ENCODE measurements at regions not wholly inside any gene's neighbourhood (a gene's known extent, or its start where the extent isn't known, plus 50 kb on each side); places are given as distances from the start of the nearest gene placed in this dataset.

- TF ChIP-seq FOXK2 (IDR thresholded peaks at IDR 0.05) (no peak), L3MBTL2 (conservative IDR thresholded peaks at IDR 0.05) (no peak)
- DNase-seq (ENCODE audit: extremely low spot score) = no peak
- ChIA-PET CTCF (no interaction called here), POLR2A (no interaction called here)
Measured at GRCh38 chr2:16570516-16570915, 95.1 kb downstream of the CYRIA start.

GRCh38 chr2:16568998-16569784 lies 96.4 kb downstream of the CYRIA start:
- ChIA-PET CTCF (interaction anchor here (0.6 kb wide), 1 partner anchor 33 kb away, joined by 8 read pairs; no protein-coding TSS in a partner anchor), POLR2A (no interaction called here)
- no peak for DNase-seq (ENCODE audit: extremely low spot score)
- no peak for TF ChIP-seq SUZ12 (IDR thresholded peaks at IDR 0.05)
- no peak for TF ChIP-seq ELF4 (IDR thresholded peaks at IDR 0.05)
- TF ChIP-seq, protein P1, sequence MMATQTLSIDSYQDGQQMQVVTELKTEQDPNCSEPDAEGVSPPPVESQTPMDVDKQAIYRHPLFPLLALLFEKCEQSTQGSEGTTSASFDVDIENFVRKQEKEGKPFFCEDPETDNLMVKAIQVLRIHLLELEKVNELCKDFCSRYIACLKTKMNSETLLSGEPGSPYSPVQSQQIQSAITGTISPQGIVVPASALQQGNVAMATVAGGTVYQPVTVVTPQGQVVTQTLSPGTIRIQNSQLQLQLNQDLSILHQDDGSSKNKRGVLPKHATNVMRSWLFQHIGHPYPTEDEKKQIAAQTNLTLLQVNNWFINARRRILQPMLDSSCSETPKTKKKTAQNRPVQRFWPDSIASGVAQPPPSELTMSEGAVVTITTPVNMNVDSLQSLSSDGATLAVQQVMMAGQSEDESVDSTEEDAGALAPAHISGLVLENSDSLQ (IDR thresholded peaks at IDR 0.05) = no peak
- no peak for TF ChIP-seq FOXA1 (IDR thresholded peaks at IDR 0.05)
- no peak for TF ChIP-seq ZNF384 (IDR thresholded peaks at IDR 0.05)
- TF ChIP-seq BHLHE40 (IDR thresholded peaks at IDR 0.05; ENCODE audit: borderline replicate concordance) = no peak
- no peak for TF ChIP-seq HDGF (IDR thresholded peaks at IDR 0.05; ENCODE audit: borderline replicate concordance)
- no peak for TF ChIP-seq NFRKB (IDR thresholded peaks at IDR 0.05)
- TF ChIP-seq FOXM1 (IDR thresholded peaks at IDR 0.05; ENCODE audit: borderline replicate concordance) = no peak
- no peak for TF ChIP-seq LEF1 (IDR thresholded peaks at IDR 0.05; ENCODE audit: borderline replicate concordance)
- TF ChIP-seq FOXK2 (IDR thresholded peaks at IDR 0.05) = no peak
- no peak for TF ChIP-seq TARDBP (IDR thresholded peaks at IDR 0.05)
- no peak for TF ChIP-seq ARNT (IDR thresholded peaks at IDR 0.05)

- TF ChIP-seq ZNF384 (IDR thresholded peaks at IDR 0.05) (no peak), SUZ12 (IDR thresholded peaks at IDR 0.05) (no peak), FOXA1 (IDR thresholded peaks at IDR 0.05) (no peak), NFRKB (IDR thresholded peaks at IDR 0.05) (no peak), LEF1 (IDR thresholded peaks at IDR 0.05; ENCODE audit: borderline replicate concordance) (no peak), ELF4 (IDR thresholded peaks at IDR 0.05) (no peak), SP1 (IDR thresholded peaks at IDR 0.05) (no peak), ARNT (IDR thresholded peaks at IDR 0.05) (no peak), FOXK2 (IDR thresholded peaks at IDR 0.05) (no peak), BHLHE40 (IDR thresholded peaks at IDR 0.05; ENCODE audit: borderline replicate concordance) (no peak), TARDBP (IDR thresholded peaks at IDR 0.05) (no peak), CTBP1 (IDR thresholded peaks at IDR 0.05; ENCODE audit: borderline replicate concordance) (no peak), FOXM1 (IDR thresholded peaks at IDR 0.05; ENCODE audit: borderline replicate concordance) (no peak), L3MBTL2 (conservative IDR thresholded peaks at IDR 0.05) (no peak), HDGF (IDR thresholded peaks at IDR 0.05; ENCODE audit: borderline replicate concordance) (no peak)
- TF ChIP-seq, protein P1 (IDR thresholded peaks at IDR 0.05) = no peak
- POLR2A ChIA-PET = no interaction called here
- CTCF ChIA-PET = no interaction called here
- DNase-seq (ENCODE audit: extremely low spot score) = no peak
Measured at GRCh38 chr2:16566701-16567100, 98.9 kb downstream of the CYRIA start.

GRCh38 chr2:16565481-16565880 lies 100.2 kb downstream of the CYRIA start:
- CTCF ChIA-PET = no interaction called here
- DNase-seq (ENCODE audit: extremely low spot score) = no peak
- TF ChIP-seq FOXA1 (IDR thresholded peaks at IDR 0.05) (no peak), ELF4 (IDR thresholded peaks at IDR 0.05) (no peak), SUZ12 (IDR thresholded peaks at IDR 0.05) (no peak), TARDBP (IDR thresholded peaks at IDR 0.05) (no peak), HDGF (IDR thresholded peaks at IDR 0.05; ENCODE audit: borderline replicate concordance) (no peak), SP1 (IDR thresholded peaks at IDR 0.05) (no peak), NFRKB (IDR thresholded peaks at IDR 0.05) (no peak), ZNF384 (IDR thresholded peaks at IDR 0.05) (no peak), BHLHE40 (IDR thresholded peaks at IDR 0.05; ENCODE audit: borderline replicate concordance) (no peak)
- TF ChIP-seq, protein P1 (IDR thresholded peaks at IDR 0.05) = no peak
- POLR2A ChIA-PET = no interaction called here

- DNase-seq (ENCODE audit: extremely low spot score) = no peak
- POLR2A ChIA-PET = no interaction called here
- CTCF ChIA-PET = no interaction called here
- no peak for TF ChIP-seq HDGF (IDR thresholded peaks at IDR 0.05; ENCODE audit: borderline replicate concordance)
- no peak for TF ChIP-seq L3MBTL2 (conservative IDR thresholded peaks at IDR 0.05)
- no peak for TF ChIP-seq ARNT (IDR thresholded peaks at IDR 0.05)
- no peak for TF ChIP-seq FOXM1 (IDR thresholded peaks at IDR 0.05; ENCODE audit: borderline replicate concordance)
- TF ChIP-seq, protein P1 (IDR thresholded peaks at IDR 0.05) = no peak
- TF ChIP-seq ZNF384 (IDR thresholded peaks at IDR 0.05) = no peak
- TF ChIP-seq TARDBP (IDR thresholded peaks at IDR 0.05) = no peak
- TF ChIP-seq ELF4 (IDR thresholded peaks at IDR 0.05) = no peak
Measured at GRCh38 chr2:16561676-16562075, 104.0 kb downstream of the CYRIA start.

GRCh38 chr2:16561251-16561650 lies 104.4 kb downstream of the CYRIA start:
- DNase-seq (ENCODE audit: extremely low spot score) = no peak
- CTCF ChIA-PET = no interaction called here
- no peak for TF ChIP-seq FOXA1 (IDR thresholded peaks at IDR 0.05)
- TF ChIP-seq, protein P1 (IDR thresholded peaks at IDR 0.05) = no peak
- no peak for TF ChIP-seq SP1 (IDR thresholded peaks at IDR 0.05)
- TF ChIP-seq ZNF384 (IDR thresholded peaks at IDR 0.05) = no peak
- no peak for TF ChIP-seq NFRKB (IDR thresholded peaks at IDR 0.05)
- TF ChIP-seq CTBP1 (IDR thresholded peaks at IDR 0.05; ENCODE audit: borderline replicate concordance) = no peak
- TF ChIP-seq TARDBP (IDR thresholded peaks at IDR 0.05) = no peak
- POLR2A ChIA-PET = no interaction called here
